B cell (primary cell): ENCODE measurements at regions not wholly inside any gene's neighbourhood (a gene's known extent, or its start where the extent isn't known, plus 50 kb on each side); places are given as distances from the start of the nearest gene placed in this dataset.

Experiments used
- EZH2 ChIP-seq: IDR thresholded peaks from 2 replicates; pipeline ENCODE4 v1.6.1; 2012; ENCODE audit warnings: borderline replicate concordance, low read depth, mild to moderate bottlenecking, moderate library complexity, low read length; ENCODE audit not compliant: insufficient read depth, poor library complexity, severe bottlenecking
- TF ChIP-seq, protein P1 (sequence below): fragments of 200-600 bp; IDR thresholded peaks from one replicate; pipeline ENCODE4 v1.8.0; 2022; ENCODE audit warnings: antibody characterized with exemption, mild to moderate bottlenecking

DNA sequence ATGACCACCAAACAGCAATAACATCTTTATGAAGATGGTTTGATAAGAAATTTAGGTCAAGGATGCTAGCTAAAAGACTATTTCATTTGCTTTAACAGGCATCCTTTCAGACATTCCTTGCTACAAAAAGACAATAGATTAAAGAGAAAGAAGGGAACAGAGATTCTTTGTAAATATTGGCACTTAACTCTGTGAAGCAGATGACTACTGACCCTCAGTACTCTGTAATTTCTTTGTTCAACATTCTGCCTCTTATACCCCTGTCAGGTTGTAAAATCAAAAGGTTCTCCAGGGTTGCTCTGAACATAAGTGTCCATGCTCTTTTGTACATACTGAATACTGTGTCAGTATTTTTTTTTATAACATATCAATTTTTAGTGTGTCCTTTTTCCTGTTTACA, 610.6 kb upstream of the GRAMD2B start:
- TF ChIP-seq EZH2 = no peak
- TF ChIP-seq, protein P1, sequence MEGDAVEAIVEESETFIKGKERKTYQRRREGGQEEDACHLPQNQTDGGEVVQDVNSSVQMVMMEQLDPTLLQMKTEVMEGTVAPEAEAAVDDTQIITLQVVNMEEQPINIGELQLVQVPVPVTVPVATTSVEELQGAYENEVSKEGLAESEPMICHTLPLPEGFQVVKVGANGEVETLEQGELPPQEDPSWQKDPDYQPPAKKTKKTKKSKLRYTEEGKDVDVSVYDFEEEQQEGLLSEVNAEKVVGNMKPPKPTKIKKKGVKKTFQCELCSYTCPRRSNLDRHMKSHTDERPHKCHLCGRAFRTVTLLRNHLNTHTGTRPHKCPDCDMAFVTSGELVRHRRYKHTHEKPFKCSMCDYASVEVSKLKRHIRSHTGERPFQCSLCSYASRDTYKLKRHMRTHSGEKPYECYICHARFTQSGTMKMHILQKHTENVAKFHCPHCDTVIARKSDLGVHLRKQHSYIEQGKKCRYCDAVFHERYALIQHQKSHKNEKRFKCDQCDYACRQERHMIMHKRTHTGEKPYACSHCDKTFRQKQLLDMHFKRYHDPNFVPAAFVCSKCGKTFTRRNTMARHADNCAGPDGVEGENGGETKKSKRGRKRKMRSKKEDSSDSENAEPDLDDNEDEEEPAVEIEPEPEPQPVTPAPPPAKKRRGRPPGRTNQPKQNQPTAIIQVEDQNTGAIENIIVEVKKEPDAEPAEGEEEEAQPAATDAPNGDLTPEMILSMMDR = no peak
